ENCODE measurements at regions not wholly inside any gene's neighbourhood (a gene's known extent, or its start where the extent isn't known, plus 50 kb on each side); places are given as distances from the start of the nearest gene placed in this dataset.

GRCh38 chr3:191518861-191519260, 57.9 kb downstream of the PYDC2 start:
- TF ChIP-seq CTCF (IDR thresholded peaks at IDR 0.05; ENCODE audit: insufficient read depth, low read depth, low read length, missing control alignments): no peak
- H3K4me3 ChIP-seq (ENCODE audit: low read depth, low read length): no peak overlapping the region
- DNase-seq (ENCODE audit: low read depth): no peak

GRCh38 chr3:191521055-191521454, 60.1 kb downstream of the PYDC2 start:
- TF ChIP-seq CTCF (IDR thresholded peaks at IDR 0.05; ENCODE audit: insufficient read depth, low read depth, low read length, missing control alignments): no peak
- H3K4me3 ChIP-seq (ENCODE audit: low read depth, low read length): no peak overlapping the region
- no peak for DNase-seq (ENCODE audit: low read depth)

GRCh38 chr3:191523148-191523547, 62.2 kb downstream of the PYDC2 start:
- DNase-seq (ENCODE audit: low read depth): no peak
- no peak overlapping the region for H3K4me3 ChIP-seq (ENCODE audit: low read depth, low read length)
- no peak for TF ChIP-seq CTCF (IDR thresholded peaks at IDR 0.05; ENCODE audit: insufficient read depth, low read depth, low read length, missing control alignments)

- DNase-seq (ENCODE audit: low read depth): no peak
- no peak overlapping the region for H3K4me3 ChIP-seq (ENCODE audit: low read depth, low read length)
- no peak for TF ChIP-seq CTCF (IDR thresholded peaks at IDR 0.05; ENCODE audit: insufficient read depth, low read depth, low read length, missing control alignments)
These were observed 67.6 kb downstream of the PYDC2 start for GRCh38 chr3:191528589-191528988.

GRCh38 chr3:191529992-191530391, 69.0 kb downstream of the PYDC2 start:
- TF ChIP-seq CTCF (IDR thresholded peaks at IDR 0.05; ENCODE audit: insufficient read depth, low read depth, low read length, missing control alignments): no peak

GRCh38 chr3:191531434-191531972, 70.5 kb downstream of the PYDC2 start:
- TF ChIP-seq CTCF (IDR thresholded peaks at IDR 0.05; ENCODE audit: insufficient read depth, low read depth, low read length, missing control alignments): no peak
- DNase-seq (ENCODE audit: low read depth): no peak
- no peak overlapping the region for H3K4me3 ChIP-seq (ENCODE audit: low read depth, low read length)

More at GRCh38 chr3:191529992-191530391, 69.0 kb downstream of the PYDC2 start:
- DNase-seq (ENCODE audit: low read depth): no peak
- H3K4me3 ChIP-seq (ENCODE audit: low read depth, low read length): no peak overlapping the region

GRCh38 chr3:191543018-191543417, 82.1 kb downstream of the PYDC2 start:
- no peak for DNase-seq (ENCODE audit: low read depth)
- no peak overlapping the region for H3K4me3 ChIP-seq (ENCODE audit: low read depth, low read length)
- TF ChIP-seq CTCF (IDR thresholded peaks at IDR 0.05; ENCODE audit: insufficient read depth, low read depth, low read length, missing control alignments): no peak
